H7 (cell line): ENCODE measurements at regions not wholly inside any gene's neighbourhood (a gene's known extent, or its start where the extent isn't known, plus 50 kb on each side); places are given as distances from the start of the nearest gene placed in this dataset.

Experiments used
- DNase-seq: peaks from one replicate; pipeline ENCODE4 v3.0.0; 2012
- H3K27me3 ChIP-seq: 2 replicates; pipeline ENCODE4 v1.6.0; 2011; ENCODE audit warnings: mild to moderate bottlenecking, low read length; ENCODE audit not compliant: control insufficient read depth, insufficient read depth
- H3K36me3 ChIP-seq: replicated peaks from 2 replicates; pipeline ENCODE4 v1.5.1; 2011; ENCODE audit warnings: low read length; ENCODE audit not compliant: control insufficient read depth, insufficient read depth
- H3K4me3 ChIP-seq: 2 replicates; pipeline ENCODE4 v1.5.1; 2011; ENCODE audit warnings: low read depth, mild to moderate bottlenecking, control low read depth, low read length, moderate library complexity; ENCODE audit not compliant: insufficient read depth

GRCh38 chr19:28737021-28737895 lies 475.7 kb downstream of the UQCRFS1 start:
- Histone ChIP-seq H3K36me3 (no peaks in the 10 kb centered on the region), H3K27me3 (no peaks in the 10 kb centered on the region), H3K4me3 (no peak overlapping the region)
- peak; percentile 27 for DNase-seq

GRCh38 chr19:28736528-28736927 lies 476.4 kb downstream of the UQCRFS1 start:
- Histone ChIP-seq H3K36me3 (no peaks in the 10 kb centered on the region), H3K27me3 (no peaks in the 10 kb centered on the region), H3K4me3 (no peak overlapping the region)
- no peak for DNase-seq

- Histone ChIP-seq H3K36me3 (no peaks in the 10 kb centered on the region), H3K27me3 (peaks cover 6% of the 10 kb centered on the region; the same call in 1 of the 2 replicates), H3K4me3 (no peak overlapping the region)
- DNase-seq, result no peak
Measured at GRCh38 chr19:28731577-28731976, 481.4 kb downstream of the UQCRFS1 start.

- no peak for DNase-seq
- no peak overlapping the region for H3K4me3 ChIP-seq
- no peaks in the 10 kb centered on the region for H3K36me3 ChIP-seq
- peaks cover 6% of the 10 kb centered on the region; the same call in 1 of the 2 replicates for H3K27me3 ChIP-seq
Measured at GRCh38 chr19:28730791-28731512, 482.0 kb downstream of the UQCRFS1 start.

- Histone ChIP-seq H3K4me3 (peak overlapping the region; percentile 63), H3K36me3 (no peaks in the 10 kb centered on the region), H3K27me3 (peaks cover 6% of the 10 kb centered on the region; the same call in 1 of the 2 replicates)
- DNase-seq, result peak; percentile 91
Measured at GRCh38 chr19:28727480-28728159, 485.3 kb downstream of the UQCRFS1 start.

- peak overlapping the region; percentile 63 for H3K4me3 ChIP-seq
- DNase-seq, result no peak
Measured at GRCh38 chr19:28726533-28727479, 486.1 kb downstream of the UQCRFS1 start.

GRCh38 chr19:28718909-28719308 lies 494.0 kb downstream of the UQCRFS1 start:
- Histone ChIP-seq H3K36me3 (no peaks in the 10 kb centered on the region; the same call in 1 of the 2 replicates), H3K27me3 (no peaks in the 10 kb centered on the region), H3K4me3 (no peak overlapping the region)
- DNase-seq, result no peak

More at GRCh38 chr19:28726533-28727479, 486.1 kb downstream of the UQCRFS1 start:
- Histone ChIP-seq H3K36me3 (no peaks in the 10 kb centered on the region; the same call in 1 of the 2 replicates), H3K27me3 (peaks cover 6% of the 10 kb centered on the region; the same call in 1 of the 2 replicates)

- no peak for DNase-seq
- no peak overlapping the region for H3K4me3 ChIP-seq
- no peaks in the 10 kb centered on the region; the same call in 1 of the 2 replicates for H3K36me3 ChIP-seq
- no peaks in the 10 kb centered on the region for H3K27me3 ChIP-seq
Measured at GRCh38 chr19:28715157-28715556, 497.8 kb downstream of the UQCRFS1 start.

- DNase-seq, result no peak
- Histone ChIP-seq H3K4me3 (no peak overlapping the region), H3K27me3 (no peaks in the 10 kb centered on the region), H3K36me3 (no peaks in the 10 kb centered on the region; the same call in 1 of the 2 replicates)
Measured at GRCh38 chr19:28711411-28711810, 501.5 kb downstream of the UQCRFS1 start.

- Histone ChIP-seq H3K4me3 (no peak overlapping the region), H3K36me3 (no peaks in the 10 kb centered on the region; the same call in 1 of the 2 replicates), H3K27me3 (no peaks in the 10 kb centered on the region)
- DNase-seq, result peak; percentile 26
Measured at GRCh38 chr19:28710278-28710677, 502.7 kb downstream of the UQCRFS1 start.

GRCh38 chr19:28706693-28707092 lies 506.3 kb downstream of the UQCRFS1 start:
- no peaks in the 10 kb centered on the region for H3K27me3 ChIP-seq
- no peak for DNase-seq
- H3K4me3 ChIP-seq, result no peak overlapping the region
- no peaks in the 10 kb centered on the region for H3K36me3 ChIP-seq

- DNase-seq, result no peak
- no peak overlapping the region for H3K4me3 ChIP-seq
- no peaks in the 10 kb centered on the region for H3K27me3 ChIP-seq
- H3K36me3 ChIP-seq, result no peaks in the 10 kb centered on the region
Measured at GRCh38 chr19:28705008-28705407, 507.9 kb downstream of the UQCRFS1 start.

GRCh38 chr19:28703400-28703956 lies 509.5 kb downstream of the UQCRFS1 start:
- Histone ChIP-seq H3K36me3 (no peaks in the 10 kb centered on the region), H3K4me3 (no peak overlapping the region), H3K27me3 (no peaks in the 10 kb centered on the region)
- no peak for DNase-seq
